Epithelial cell of esophagus (primary cell): ENCODE measurements at regions not wholly inside any gene's neighbourhood (a gene's known extent, or its start where the extent isn't known, plus 50 kb on each side); places are given as distances from the start of the nearest gene placed in this dataset.

Experiments used
- DNase-seq: peaks from one replicate; pipeline ENCODE4 v3.0.0; 2010; ENCODE audit warnings: low read depth
- H3K4me3 ChIP-seq: 2 replicates; pipeline ENCODE4 v1.5.1; 2011; ENCODE audit warnings: mild to moderate bottlenecking, low read length, control low read depth
- CTCF ChIP-seq: IDR thresholded peaks from 2 replicates; pipeline ENCODE4 v1.5.1; 2011; ENCODE audit warnings: low read depth, mild to moderate bottlenecking, low read length, control low read depth, inconsistent platforms; ENCODE audit not compliant: insufficient read depth; ENCODE audit errors: missing control alignments

DNA sequence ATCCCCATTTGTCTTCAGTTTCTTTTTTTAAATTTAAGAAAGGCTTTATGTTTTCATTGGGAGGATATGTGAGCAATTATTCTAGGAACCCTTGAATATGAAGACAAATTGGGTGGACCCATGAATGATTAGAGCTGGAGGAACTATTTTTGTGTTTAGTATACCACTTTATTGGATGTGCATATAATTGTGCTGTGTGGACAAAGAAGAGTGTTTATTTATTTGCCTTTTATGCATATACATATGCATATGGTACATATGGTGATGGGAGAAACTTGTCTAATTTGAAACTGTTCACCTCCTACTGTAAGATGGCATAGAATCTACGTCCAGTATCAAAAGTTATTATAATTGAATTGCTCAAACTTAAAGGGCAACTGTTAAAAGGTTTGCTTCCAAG, 94.8 kb upstream of the CENPW start:
- no peak overlapping the region for H3K4me3 ChIP-seq
- no peak for DNase-seq
- TF ChIP-seq CTCF, result no peak

- TF ChIP-seq CTCF, result peak; percentile 20
- no peak overlapping the region for H3K4me3 ChIP-seq
- DNase-seq, result no peak
Measured at GRCh38 chr6:126252154-126252553, 87.8 kb upstream of the CENPW start.

- no peak overlapping the region for H3K4me3 ChIP-seq
- no peak for DNase-seq
Measured at GRCh38 chr6:126253431-126253830, 86.5 kb upstream of the CENPW start.

GRCh38 chr6:126258150-126258549, 81.8 kb upstream of the CENPW start:
- no peak for TF ChIP-seq CTCF
- H3K4me3 ChIP-seq, result no peak overlapping the region
- DNase-seq, result no peak

More at GRCh38 chr6:126253431-126253830, 86.5 kb upstream of the CENPW start:
- TF ChIP-seq CTCF, result no peak

GRCh38 chr6:126261792-126262421, 78.0 kb upstream of the CENPW start:
- no peak for TF ChIP-seq CTCF
- no peak overlapping the region for H3K4me3 ChIP-seq

GRCh38 chr6:126264265-126264664, 75.7 kb upstream of the CENPW start:
- TF ChIP-seq CTCF, result no peak
- DNase-seq, result no peak
- no peak overlapping the region for H3K4me3 ChIP-seq

More at GRCh38 chr6:126261792-126262421, 78.0 kb upstream of the CENPW start:
- DNase-seq, result no peak

DNA sequence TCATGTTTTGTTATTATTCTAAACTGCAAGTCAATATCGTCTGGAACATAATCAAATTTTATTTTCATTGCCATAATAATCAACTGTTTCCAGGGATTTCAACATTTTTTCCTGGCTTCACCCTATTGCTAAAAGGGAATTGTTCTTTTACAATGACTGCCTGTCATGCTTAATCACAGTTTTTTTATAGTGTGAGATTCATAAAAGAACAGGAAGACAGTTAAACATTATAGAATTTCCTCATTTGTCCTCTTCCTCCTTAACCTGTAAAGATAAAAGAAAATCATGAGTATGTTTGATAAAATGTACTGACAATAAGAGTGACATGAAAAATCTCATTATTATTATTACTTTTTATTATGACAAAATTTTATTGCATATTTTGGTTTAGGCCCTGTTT, 73.3 kb upstream of the CENPW start:
- H3K4me3 ChIP-seq, result no peak overlapping the region
- DNase-seq, result no peak
- no peak for TF ChIP-seq CTCF
